GM12864 (cell line): ENCODE measurements at regions not wholly inside any gene's neighbourhood (a gene's known extent, or its start where the extent isn't known, plus 50 kb on each side); places are given as distances from the start of the nearest gene placed in this dataset.
"Not testable (repeated sequence)": the region's sequence is repeated elsewhere in the genome, so short reads cannot be mapped to it uniquely, and the experiment has no call there.

Experiments used
- DNase-seq: peaks from one replicate; pipeline ENCODE4 v3.0.0-alpha.2; 2011; ENCODE audit warnings: low read depth
- H3K4me3 ChIP-seq: 2 replicates; pipeline ENCODE4 v1.5.1; 2011; ENCODE audit warnings: mild to moderate bottlenecking, low read depth, low read length, control low read depth
- TF ChIP-seq, protein P1 (sequence below): IDR thresholded peaks from 2 replicates; pipeline ENCODE4 v1.5.1; 2011; ENCODE audit warnings: low read depth, mild to moderate bottlenecking, moderate library complexity, low read length, control low read depth, inconsistent platforms; ENCODE audit errors: missing control alignments

GRCh38 chr6:99143108-99143861 is 195.5 kb upstream of the FBXL4 start:
- DNase-seq = no peak
- TF ChIP-seq, protein P1, sequence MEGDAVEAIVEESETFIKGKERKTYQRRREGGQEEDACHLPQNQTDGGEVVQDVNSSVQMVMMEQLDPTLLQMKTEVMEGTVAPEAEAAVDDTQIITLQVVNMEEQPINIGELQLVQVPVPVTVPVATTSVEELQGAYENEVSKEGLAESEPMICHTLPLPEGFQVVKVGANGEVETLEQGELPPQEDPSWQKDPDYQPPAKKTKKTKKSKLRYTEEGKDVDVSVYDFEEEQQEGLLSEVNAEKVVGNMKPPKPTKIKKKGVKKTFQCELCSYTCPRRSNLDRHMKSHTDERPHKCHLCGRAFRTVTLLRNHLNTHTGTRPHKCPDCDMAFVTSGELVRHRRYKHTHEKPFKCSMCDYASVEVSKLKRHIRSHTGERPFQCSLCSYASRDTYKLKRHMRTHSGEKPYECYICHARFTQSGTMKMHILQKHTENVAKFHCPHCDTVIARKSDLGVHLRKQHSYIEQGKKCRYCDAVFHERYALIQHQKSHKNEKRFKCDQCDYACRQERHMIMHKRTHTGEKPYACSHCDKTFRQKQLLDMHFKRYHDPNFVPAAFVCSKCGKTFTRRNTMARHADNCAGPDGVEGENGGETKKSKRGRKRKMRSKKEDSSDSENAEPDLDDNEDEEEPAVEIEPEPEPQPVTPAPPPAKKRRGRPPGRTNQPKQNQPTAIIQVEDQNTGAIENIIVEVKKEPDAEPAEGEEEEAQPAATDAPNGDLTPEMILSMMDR = no peak
- no peak overlapping the region for H3K4me3 ChIP-seq

GRCh38 chr6:99141906-99142305 is 194.2 kb upstream of the FBXL4 start:
- not testable (repeated sequence) for H3K4me3 ChIP-seq, DNase-seq

DNA sequence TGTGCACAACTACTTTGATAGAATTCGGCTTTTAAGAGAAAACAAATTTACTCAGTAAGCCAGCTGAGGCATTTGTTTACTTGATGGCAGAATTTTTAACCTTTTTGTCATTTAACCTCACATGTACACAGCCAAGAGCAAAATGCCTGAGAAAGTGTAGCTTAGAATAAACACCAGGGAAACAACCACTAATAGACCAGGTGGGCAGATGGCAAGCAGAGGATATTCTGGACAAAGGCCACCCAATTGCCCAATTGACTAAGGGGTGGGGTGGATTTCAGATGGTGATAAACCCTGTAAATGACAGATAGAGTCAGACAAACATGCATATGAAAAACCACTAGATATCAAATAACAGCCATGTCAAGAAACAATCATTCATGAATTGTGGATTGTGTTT is 190.7 kb upstream of the FBXL4 start:
- TF ChIP-seq, protein P1 = no peak
- no peak overlapping the region for H3K4me3 ChIP-seq
- DNase-seq = no peak

DNA sequence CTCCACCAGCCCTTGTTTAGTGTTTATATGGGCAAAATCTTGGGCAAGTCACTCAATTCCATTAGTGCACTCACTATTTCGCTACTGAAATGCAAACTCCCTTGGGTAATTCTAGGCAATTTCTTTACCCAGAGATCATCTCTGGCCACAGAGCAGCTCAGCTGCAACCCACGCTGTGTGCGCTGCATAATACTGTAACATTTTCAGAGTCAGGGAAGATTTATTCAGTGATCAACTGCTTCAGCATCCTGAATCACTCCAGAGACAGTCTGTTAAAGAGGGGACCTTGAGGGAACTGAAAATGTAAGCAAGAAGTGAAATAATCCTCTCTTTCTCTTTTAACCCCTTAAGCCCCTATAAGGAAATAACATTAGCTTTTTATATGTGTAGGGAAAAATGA is 189.6 kb upstream of the FBXL4 start:
- TF ChIP-seq, protein P1 = no peak
- DNase-seq = no peak
- no peak overlapping the region for H3K4me3 ChIP-seq

GRCh38 chr6:99136488-99136887 is 188.7 kb upstream of the FBXL4 start:
- TF ChIP-seq, protein P1 = no peak
- no peak overlapping the region for H3K4me3 ChIP-seq
- no peak for DNase-seq

DNA sequence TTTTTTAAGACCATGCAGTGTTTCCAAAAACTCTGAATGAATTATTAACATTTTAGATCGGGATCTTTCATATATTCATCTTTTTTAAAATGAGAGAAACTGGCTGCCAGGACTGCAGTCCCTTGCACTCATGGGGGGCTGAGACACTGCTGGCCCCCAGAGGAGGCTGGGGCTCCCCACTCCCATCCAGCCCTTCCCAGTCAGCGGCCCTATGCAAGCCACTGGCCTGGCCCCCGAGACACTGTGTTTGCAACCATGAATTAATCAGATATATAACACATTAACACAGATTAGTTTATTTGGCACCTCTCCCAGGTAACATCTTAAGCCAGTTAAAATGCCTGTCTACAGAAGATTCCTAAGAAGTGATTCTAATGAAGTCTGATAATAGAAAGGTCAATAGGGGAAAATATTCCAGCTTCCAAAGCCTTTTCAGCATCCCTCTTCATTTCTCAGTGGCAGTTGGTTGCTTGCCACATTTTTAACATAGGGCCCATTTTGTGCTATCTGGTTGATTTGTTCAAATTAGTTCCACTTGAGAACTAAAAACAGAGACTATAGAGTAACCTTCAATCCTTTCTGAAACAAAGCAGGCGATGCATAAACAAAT is 184.4 kb upstream of the FBXL4 start:
- TF ChIP-seq, protein P1 = no peak
- DNase-seq = no peak
- H3K4me3 ChIP-seq = no peak overlapping the region

- no peak overlapping the region for H3K4me3 ChIP-seq
- no peak for DNase-seq
- TF ChIP-seq, protein P1 = no peak
Measured at GRCh38 chr6:99130897-99131873, 183.4 kb upstream of the FBXL4 start.
